GM23338 (cell line): ENCODE measurements at regions not wholly inside any gene's neighbourhood (a gene's known extent, or its start where the extent isn't known, plus 50 kb on each side); places are given as distances from the start of the nearest gene placed in this dataset.
A peak's percentile ranks its signal among the peaks of the same experiment; 100 is the strongest.

ENCODE experiments used
- CTCF ChIP-seq, 2 experiments: fragments of 200-600 bp in 1 of 2; sonication (generic) in 1 of 2; conservative IDR thresholded peaks; 2 replicates each; pipeline versions ENCODE4 v1.5.1 to v1.6.1; 2016 to 2017; ENCODE audit warnings: antibody characterized with exemption in 2 of 2, low read depth in 2 of 2, mild to moderate bottlenecking in 2 of 2, moderate library complexity in 1 of 2
- EZH2 ChIP-seq: fragments of 200-600 bp; sonication (generic); IDR thresholded peaks from one replicate; pipeline ENCODE4 v1.8.0; 2017; ENCODE audit warnings: antibody characterized with exemption, mild to moderate bottlenecking, low read depth; ENCODE audit not compliant: unreplicated experiment
- NANOG ChIP-seq: IDR thresholded peaks from 2 replicates; pipeline ENCODE4 v1.6.1; 2016; ENCODE audit warnings: antibody characterized with exemption, borderline replicate concordance

GRCh38 chr9:121550569-121551512 lies 51.2 kb upstream of the GGTA1 start:
- peak; percentile 76 to 99 for TF ChIP-seq CTCF (conservative IDR thresholded peaks at IDR 0.05; ENCODE audit: low read depth in 2 of 2)
- TF ChIP-seq EZH2, result no peak
- TF ChIP-seq NANOG, result no peak
